Neural cell (in vitro differentiated cells): ENCODE measurements at regions not wholly inside any gene's neighbourhood (a gene's known extent, or its start where the extent isn't known, plus 50 kb on each side); places are given as distances from the start of the nearest gene placed in this dataset.

Experiments used
- H2AFZ ChIP-seq: fragments of 200-600, 300-800 bp; sonication (generic), shearing (Covaris generic); 2 replicates; pipeline ENCODE4 v1.6.0; 2014; ENCODE audit warnings: low read depth, mild to moderate bottlenecking, antibody characterized with exemption, low read length, moderate library complexity
- H3F3A ChIP-seq: fragments of 200-600 bp; shearing (Covaris generic); 2 replicates; pipeline ENCODE4 v1.6.1; 2016; ENCODE audit warnings: mild to moderate bottlenecking, moderate library complexity, mixed read lengths, antibody characterized with exemption, low read length; ENCODE audit not compliant: insufficient read depth, poor library complexity, severe bottlenecking
- H3K27ac ChIP-seq: fragments of 200-600, 300-800 bp; sonication (generic), shearing (Covaris generic); 2 replicates; pipeline ENCODE4 v1.5.1; 2014; ENCODE audit warnings: mild to moderate bottlenecking, low read length, moderate library complexity
- H3K27me3 ChIP-seq: fragments of 300-800, 200-600 bp; sonication (generic), shearing (Covaris generic); 2 replicates; pipeline ENCODE4 v1.6.0; 2014; ENCODE audit warnings: mild to moderate bottlenecking, low read depth, low read length, moderate library complexity; ENCODE audit not compliant: insufficient read depth
- H3K36me3 ChIP-seq: fragments of 300-800, 200-600 bp; sonication (generic), shearing (Covaris generic); 2 replicates; pipeline ENCODE4 v1.5.1; 2014; ENCODE audit warnings: mild to moderate bottlenecking, antibody characterized with exemption, low read length, moderate library complexity; ENCODE audit not compliant: insufficient read depth
- H3K4me2 ChIP-seq: fragments of 300-800, 200-600 bp; sonication (generic), shearing (Covaris generic); 2 replicates; pipeline ENCODE4 v1.6.0; 2014; ENCODE audit warnings: mild to moderate bottlenecking, low read length
- H3K4me3 ChIP-seq: fragments of 300-800, 200-600 bp; sonication (generic), shearing (Covaris generic); 2 replicates; pipeline ENCODE4 v1.5.1; 2014; ENCODE audit warnings: mild to moderate bottlenecking, low read length, moderate library complexity
- H3K79me2 ChIP-seq: fragments of 200-600 bp; shearing (Covaris generic); replicated peaks from 2 replicates; pipeline ENCODE4 v1.6.0; 2014; ENCODE audit warnings: mild to moderate bottlenecking, low read length, moderate library complexity; ENCODE audit not compliant: insufficient read depth
- H3K9ac ChIP-seq: fragments of 300-800, 200-600 bp; sonication (generic), shearing (Covaris generic); 2 replicates; pipeline ENCODE4 v1.6.1; 2016; ENCODE audit warnings: mild to moderate bottlenecking, low read length, mixed read lengths
- H3K9me2 ChIP-seq: fragments of 200-600 bp; shearing (Covaris generic); 2 replicates; pipeline ENCODE4 v1.6.1; 2016; ENCODE audit warnings: mild to moderate bottlenecking, low read length, mixed read lengths; ENCODE audit not compliant: insufficient read depth
- H3K9me3 ChIP-seq: fragments of 200-600, 300-800 bp; sonication (generic), shearing (Covaris generic); 2 replicates; pipeline ENCODE4 v1.6.1; 2016; ENCODE audit warnings: mild to moderate bottlenecking, mixed run types, low read length, moderate library complexity, mixed read lengths
- H4K20me1 ChIP-seq: fragments of 200-600 bp; shearing (Covaris generic); 2 replicates; pipeline ENCODE4 v1.6.1; 2016; ENCODE audit warnings: mild to moderate bottlenecking, mixed run types; ENCODE audit not compliant: insufficient read depth
- EP300 ChIP-seq: fragments of 450-650 bp; conservative IDR thresholded peaks from 2 replicates; pipeline ENCODE4 v1.6.1; 2014; ENCODE audit warnings: antibody characterized with exemption, mild to moderate bottlenecking, moderate library complexity; ENCODE audit not compliant: poor library complexity, severe bottlenecking
- EZH2 ChIP-seq: fragments of 200-600, 300-800 bp; shearing (Covaris generic), sonication (generic); IDR thresholded peaks from 2 replicates; pipeline ENCODE4 v1.6.1; 2014; ENCODE audit warnings: antibody characterized with exemption, low read length, borderline replicate concordance, mild to moderate bottlenecking; ENCODE audit not compliant: insufficient read depth, poor library complexity, severe bottlenecking
- MXI1 ChIP-seq: fragments of 450-650 bp; conservative IDR thresholded peaks from 2 replicates; pipeline ENCODE4 v1.6.1; 2014; ENCODE audit warnings: antibody characterized with exemption, mild to moderate bottlenecking; ENCODE audit not compliant: poor library complexity, severe bottlenecking
- POLR2AphosphoS5 ChIP-seq: IDR thresholded peaks from 2 replicates; pipeline ENCODE4 v1.6.1; 2012
- RAD21 ChIP-seq: fragments of 450-650 bp; conservative IDR thresholded peaks from 2 replicates; pipeline ENCODE4 v1.6.1; 2014; ENCODE audit warnings: antibody characterized with exemption, mild to moderate bottlenecking, moderate library complexity
- SMC3 ChIP-seq: fragments of 450-650 bp; conservative IDR thresholded peaks from 2 replicates; pipeline ENCODE4 v1.6.1; 2014; ENCODE audit warnings: antibody characterized with exemption, mild to moderate bottlenecking, moderate library complexity; ENCODE audit not compliant: poor library complexity
- TAF1 ChIP-seq: IDR thresholded peaks from 2 replicates; pipeline ENCODE4 v1.6.1; 2012; ENCODE audit warnings: low read depth
- TF ChIP-seq, protein P1 (sequence below): fragments of 450-650 bp; IDR thresholded peaks from 2 replicates; pipeline ENCODE4 v1.5.1; 2014; ENCODE audit warnings: antibody characterized with exemption, mild to moderate bottlenecking, moderate library complexity; ENCODE audit not compliant: poor library complexity, severe bottlenecking
- TF ChIP-seq, protein P2 (sequence below): IDR thresholded peaks from 2 replicates; pipeline ENCODE4 v1.6.1; 2012; ENCODE audit warnings: borderline replicate concordance

DNA sequence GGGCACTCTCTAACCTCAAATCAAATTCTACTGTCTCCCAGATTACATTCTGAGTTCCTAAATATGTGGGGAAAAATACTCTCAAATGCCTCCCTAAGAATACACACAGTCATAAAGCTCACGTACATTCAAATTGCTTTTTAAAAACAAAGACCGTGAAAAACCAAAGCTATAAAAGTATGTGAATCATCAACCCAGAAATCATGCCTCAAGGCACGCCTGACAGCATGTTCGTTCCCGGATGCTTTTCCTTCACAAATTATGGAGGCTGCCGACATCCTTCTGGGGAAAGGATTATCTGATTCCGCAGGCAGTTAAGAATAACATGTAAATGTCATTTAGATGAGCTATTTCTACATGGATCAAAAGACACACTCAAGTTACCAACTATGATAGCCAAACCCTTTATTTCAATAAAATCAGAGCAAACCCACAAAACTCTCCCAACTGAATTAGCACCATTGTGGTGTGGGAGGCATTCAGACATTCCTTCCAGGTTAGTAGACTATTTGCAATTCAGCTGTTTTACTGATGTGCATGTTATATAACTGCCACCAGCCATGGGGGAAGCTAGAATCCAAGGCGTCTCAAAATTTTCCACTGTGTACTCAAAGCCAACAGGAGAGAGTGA is 398.2 kb upstream of the TRIB2 start:
- H3K9me3 ChIP-seq, result no peaks in the 10 kb centered on the region
- no peaks in the 10 kb centered on the region for H4K20me1 ChIP-seq
- H3K4me3 ChIP-seq, result no peak overlapping the region
- H2AFZ ChIP-seq, result no peak overlapping the region
- no peak for TF ChIP-seq MXI1
- TF ChIP-seq RAD21, result no peak
- TF ChIP-seq EZH2, result no peak
- TF ChIP-seq, protein P1, sequence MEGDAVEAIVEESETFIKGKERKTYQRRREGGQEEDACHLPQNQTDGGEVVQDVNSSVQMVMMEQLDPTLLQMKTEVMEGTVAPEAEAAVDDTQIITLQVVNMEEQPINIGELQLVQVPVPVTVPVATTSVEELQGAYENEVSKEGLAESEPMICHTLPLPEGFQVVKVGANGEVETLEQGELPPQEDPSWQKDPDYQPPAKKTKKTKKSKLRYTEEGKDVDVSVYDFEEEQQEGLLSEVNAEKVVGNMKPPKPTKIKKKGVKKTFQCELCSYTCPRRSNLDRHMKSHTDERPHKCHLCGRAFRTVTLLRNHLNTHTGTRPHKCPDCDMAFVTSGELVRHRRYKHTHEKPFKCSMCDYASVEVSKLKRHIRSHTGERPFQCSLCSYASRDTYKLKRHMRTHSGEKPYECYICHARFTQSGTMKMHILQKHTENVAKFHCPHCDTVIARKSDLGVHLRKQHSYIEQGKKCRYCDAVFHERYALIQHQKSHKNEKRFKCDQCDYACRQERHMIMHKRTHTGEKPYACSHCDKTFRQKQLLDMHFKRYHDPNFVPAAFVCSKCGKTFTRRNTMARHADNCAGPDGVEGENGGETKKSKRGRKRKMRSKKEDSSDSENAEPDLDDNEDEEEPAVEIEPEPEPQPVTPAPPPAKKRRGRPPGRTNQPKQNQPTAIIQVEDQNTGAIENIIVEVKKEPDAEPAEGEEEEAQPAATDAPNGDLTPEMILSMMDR, result no peak
- no peak for TF ChIP-seq SMC3
- no peak for TF ChIP-seq POLR2AphosphoS5
- TF ChIP-seq, protein P2, sequence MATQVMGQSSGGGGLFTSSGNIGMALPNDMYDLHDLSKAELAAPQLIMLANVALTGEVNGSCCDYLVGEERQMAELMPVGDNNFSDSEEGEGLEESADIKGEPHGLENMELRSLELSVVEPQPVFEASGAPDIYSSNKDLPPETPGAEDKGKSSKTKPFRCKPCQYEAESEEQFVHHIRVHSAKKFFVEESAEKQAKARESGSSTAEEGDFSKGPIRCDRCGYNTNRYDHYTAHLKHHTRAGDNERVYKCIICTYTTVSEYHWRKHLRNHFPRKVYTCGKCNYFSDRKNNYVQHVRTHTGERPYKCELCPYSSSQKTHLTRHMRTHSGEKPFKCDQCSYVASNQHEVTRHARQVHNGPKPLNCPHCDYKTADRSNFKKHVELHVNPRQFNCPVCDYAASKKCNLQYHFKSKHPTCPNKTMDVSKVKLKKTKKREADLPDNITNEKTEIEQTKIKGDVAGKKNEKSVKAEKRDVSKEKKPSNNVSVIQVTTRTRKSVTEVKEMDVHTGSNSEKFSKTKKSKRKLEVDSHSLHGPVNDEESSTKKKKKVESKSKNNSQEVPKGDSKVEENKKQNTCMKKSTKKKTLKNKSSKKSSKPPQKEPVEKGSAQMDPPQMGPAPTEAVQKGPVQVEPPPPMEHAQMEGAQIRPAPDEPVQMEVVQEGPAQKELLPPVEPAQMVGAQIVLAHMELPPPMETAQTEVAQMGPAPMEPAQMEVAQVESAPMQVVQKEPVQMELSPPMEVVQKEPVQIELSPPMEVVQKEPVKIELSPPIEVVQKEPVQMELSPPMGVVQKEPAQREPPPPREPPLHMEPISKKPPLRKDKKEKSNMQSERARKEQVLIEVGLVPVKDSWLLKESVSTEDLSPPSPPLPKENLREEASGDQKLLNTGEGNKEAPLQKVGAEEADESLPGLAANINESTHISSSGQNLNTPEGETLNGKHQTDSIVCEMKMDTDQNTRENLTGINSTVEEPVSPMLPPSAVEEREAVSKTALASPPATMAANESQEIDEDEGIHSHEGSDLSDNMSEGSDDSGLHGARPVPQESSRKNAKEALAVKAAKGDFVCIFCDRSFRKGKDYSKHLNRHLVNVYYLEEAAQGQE, result no peak
- TF ChIP-seq EP300, result no peak
- TF ChIP-seq TAF1, result no peak
- H3K27me3 ChIP-seq, result no peaks in the 10 kb centered on the region
- H3K9ac ChIP-seq, result no peak overlapping the region
- H3K9me2 ChIP-seq, result no peaks in the 10 kb centered on the region
- H3K36me3 ChIP-seq, result no peaks in the 10 kb centered on the region
- no peaks in the 10 kb centered on the region for H3F3A ChIP-seq
- no peak overlapping the region for H3K4me2 ChIP-seq
- H3K79me2 ChIP-seq, result no peaks in the 10 kb centered on the region
- H3K27ac ChIP-seq, result no peak overlapping the region

DNA sequence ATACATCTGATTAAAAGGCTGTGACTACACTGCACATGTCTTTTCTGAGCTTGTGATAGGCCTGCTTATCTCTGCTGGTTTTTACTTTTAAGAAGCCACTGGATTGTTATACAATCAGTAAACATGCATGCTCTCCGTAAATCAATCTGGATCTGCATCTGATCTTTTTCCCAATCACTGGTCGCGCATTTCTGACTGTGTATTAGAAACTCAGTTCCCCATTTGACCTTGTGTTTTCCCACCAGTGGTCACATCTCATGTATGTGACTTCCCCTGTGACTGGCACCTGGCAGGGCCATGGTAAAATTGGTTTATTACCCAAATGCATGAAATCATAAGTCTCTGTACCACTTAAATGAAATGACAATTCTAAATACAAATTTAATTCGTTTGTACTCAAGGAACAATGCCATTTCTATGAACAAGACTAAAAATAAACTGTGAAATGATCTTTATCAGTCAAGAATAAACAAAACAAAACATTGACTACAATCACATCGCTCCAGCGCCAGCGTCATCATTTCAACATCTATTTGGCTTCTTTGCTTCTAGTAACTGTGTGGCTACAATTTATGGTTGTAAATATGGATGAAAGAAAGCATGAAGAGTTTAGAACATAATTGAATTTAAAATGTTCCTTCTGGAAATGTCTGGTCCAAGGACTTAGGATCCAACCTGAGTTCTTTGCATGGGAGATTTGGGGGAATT is 396.6 kb upstream of the TRIB2 start:
- Histone ChIP-seq H3K27me3 (no peaks in the 10 kb centered on the region), H3K36me3 (no peaks in the 10 kb centered on the region), H3K27ac (no peak overlapping the region), H3K4me2 (no peak overlapping the region), H3F3A (no peaks in the 10 kb centered on the region), H3K9me2 (no peaks in the 10 kb centered on the region), H2AFZ (no peak overlapping the region), H4K20me1 (no peaks in the 10 kb centered on the region), H3K4me3 (no peak overlapping the region), H3K9ac (no peak overlapping the region), H3K79me2 (no peaks in the 10 kb centered on the region), H3K9me3 (no peaks in the 10 kb centered on the region)
- TF ChIP-seq MXI1, result no peak
- no peak for TF ChIP-seq POLR2AphosphoS5
- no peak for TF ChIP-seq EP300
- no peak for TF ChIP-seq RAD21
